ENCODE measurements at regions not wholly inside any gene's neighbourhood (a gene's known extent, or its start where the extent isn't known, plus 50 kb on each side); places are given as distances from the start of the nearest gene placed in this dataset.
A peak's percentile ranks its signal among the peaks of the same experiment; 100 is the strongest.

DNA sequence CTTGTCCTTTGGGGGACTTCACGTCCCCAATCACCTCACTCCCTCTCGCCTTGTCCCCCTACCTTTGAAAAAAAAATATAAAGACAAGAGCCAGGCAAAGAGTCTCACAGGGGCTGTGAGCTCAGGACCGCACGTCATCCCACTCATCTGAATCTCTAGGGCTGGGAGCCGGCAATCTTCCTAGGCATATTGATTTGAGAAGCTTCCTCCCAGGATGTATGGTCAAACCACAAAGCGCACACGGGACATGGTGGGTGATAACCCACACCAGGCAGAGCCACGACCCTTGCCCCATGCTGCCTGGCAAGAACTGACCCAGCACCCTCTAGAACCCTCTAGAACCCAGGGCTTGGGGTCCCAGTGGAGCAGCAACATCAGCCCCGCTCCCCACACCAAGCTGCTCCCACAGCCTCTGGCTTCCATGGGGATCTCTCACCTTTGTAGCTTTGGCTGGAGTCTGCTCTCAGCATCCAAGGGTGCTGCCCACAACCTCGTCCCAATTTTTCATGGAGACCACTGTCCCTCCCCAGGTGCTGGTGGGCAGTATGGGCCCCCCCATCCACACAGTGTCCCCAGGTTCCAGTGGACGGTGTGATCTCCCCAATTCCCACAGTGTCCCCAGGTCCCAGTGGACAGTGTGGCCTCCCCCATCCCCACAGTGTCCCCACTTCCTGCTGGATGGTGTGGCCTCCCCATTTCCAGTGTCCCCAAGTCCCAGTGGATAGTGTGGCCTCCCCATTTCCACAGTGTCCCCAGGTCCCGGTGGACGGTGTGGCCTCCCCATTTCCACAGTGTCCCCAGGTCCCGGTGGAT lies 85.2 kb upstream of the FGF3 start:
- peaks cover 11% of the 10 kb centered on the region for H3K4me1 ChIP-seq
- no peaks in the 10 kb centered on the region for H3K27me3 ChIP-seq
- H3K36me3 ChIP-seq (ENCODE audit: low read depth, missing control alignments): no peaks in the 10 kb centered on the region
- intact Hi-C loops (cut with DNase I; ENCODE audit: low total_unique reads): no loop called here
- DNase-seq: no peak
- H3K27ac ChIP-seq: no peak overlapping the region
- H3K9me3 ChIP-seq: no peaks in the 10 kb centered on the region
- H3K4me3 ChIP-seq: no peak overlapping the region
- WGBS, 2 donors: 75 to 89% methylated on average over 11 to 14 of the region's 14 CpGs
- no peak for TF ChIP-seq POLR2A (IDR thresholded peaks at IDR 0.05)
- TF ChIP-seq, protein P1, sequence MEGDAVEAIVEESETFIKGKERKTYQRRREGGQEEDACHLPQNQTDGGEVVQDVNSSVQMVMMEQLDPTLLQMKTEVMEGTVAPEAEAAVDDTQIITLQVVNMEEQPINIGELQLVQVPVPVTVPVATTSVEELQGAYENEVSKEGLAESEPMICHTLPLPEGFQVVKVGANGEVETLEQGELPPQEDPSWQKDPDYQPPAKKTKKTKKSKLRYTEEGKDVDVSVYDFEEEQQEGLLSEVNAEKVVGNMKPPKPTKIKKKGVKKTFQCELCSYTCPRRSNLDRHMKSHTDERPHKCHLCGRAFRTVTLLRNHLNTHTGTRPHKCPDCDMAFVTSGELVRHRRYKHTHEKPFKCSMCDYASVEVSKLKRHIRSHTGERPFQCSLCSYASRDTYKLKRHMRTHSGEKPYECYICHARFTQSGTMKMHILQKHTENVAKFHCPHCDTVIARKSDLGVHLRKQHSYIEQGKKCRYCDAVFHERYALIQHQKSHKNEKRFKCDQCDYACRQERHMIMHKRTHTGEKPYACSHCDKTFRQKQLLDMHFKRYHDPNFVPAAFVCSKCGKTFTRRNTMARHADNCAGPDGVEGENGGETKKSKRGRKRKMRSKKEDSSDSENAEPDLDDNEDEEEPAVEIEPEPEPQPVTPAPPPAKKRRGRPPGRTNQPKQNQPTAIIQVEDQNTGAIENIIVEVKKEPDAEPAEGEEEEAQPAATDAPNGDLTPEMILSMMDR (IDR thresholded peaks at IDR 0.05): no peak

DNA sequence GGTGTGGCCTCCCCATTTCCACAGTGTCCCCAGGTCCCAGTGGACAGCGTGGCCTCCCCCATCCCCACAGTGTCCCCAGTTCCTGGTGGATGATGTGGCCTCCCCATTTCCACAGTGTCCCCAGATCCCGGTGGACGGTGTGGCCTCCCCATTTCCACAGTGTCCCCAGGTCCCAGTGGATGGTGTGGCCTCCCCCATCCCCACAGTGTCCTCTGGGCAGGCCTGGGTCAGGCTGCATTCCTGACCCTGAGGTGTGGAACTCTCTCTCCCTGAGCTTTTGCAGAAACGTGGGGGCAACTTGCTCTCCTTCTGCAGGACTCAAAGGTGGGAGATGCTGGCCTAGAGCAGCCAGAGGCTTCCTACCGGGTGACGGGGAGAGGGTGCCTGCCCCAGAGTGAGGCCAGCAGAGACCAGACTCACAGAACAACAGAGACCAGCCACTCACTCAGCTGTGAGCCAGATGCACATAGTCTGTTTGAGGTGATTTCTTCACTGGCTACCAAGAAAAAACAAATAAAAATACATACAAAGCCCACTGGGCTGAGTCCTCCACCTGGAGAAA lies 85.8 kb upstream of the FGF3 start:
- Histone ChIP-seq H3K9me3 (no peaks in the 10 kb centered on the region), H3K36me3 (ENCODE audit: low read depth, missing control alignments) (no peaks in the 10 kb centered on the region), H3K27ac (no peak overlapping the region), H3K4me1 (peaks cover 16% of the 10 kb centered on the region), H3K27me3 (no peaks in the 10 kb centered on the region), H3K4me3 (no peak overlapping the region)
- DNase-seq: no peak
- WGBS, 2 donors: 60 to 84% methylated on average over 3 to 6 of the region's 6 CpGs
- no peak for TF ChIP-seq POLR2A (IDR thresholded peaks at IDR 0.05)
- TF ChIP-seq, protein P1 (IDR thresholded peaks at IDR 0.05): no peak
- intact Hi-C loops (cut with DNase I; ENCODE audit: low total_unique reads): no loop called here

DNA sequence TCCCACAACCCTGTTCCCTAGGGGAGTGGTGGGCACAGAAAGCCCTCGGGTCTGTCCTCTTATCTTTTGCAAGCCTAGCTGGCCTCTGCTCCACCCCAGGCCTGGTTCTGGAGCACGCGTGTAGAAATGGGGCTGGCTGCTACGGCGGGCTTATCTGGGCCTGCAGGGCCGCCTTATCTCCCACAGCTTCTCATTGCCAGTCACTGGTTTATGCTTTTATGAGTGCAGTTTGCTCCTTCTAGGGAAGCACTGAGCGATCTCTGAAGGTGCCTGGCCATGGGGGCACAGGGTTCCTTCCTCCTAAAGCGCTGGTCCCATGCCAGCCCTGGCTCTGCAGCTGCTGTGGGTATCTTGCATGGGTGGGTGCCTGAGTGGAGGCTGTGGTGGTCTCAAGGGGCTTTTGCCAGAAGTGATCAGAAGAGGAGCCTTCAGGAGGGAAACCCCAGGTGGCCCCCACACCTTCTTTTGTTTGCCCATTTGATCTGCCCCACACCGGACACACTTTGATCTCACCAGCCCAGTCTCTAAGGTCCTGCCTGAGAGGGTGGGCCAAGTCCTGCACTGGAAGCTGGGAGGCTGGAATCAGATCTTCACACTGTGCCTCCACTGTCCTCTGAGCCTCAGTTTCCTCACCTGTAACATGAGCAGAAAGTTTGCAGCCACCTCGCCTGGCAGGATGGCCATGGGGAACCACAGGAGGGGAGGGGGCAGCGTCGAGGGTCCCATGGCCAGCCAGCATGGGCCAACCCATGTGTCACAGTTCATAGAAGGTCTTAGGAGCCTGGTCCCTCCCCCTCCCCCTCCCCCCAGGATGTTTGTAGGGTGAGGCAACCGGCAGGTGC lies 86.6 kb upstream of the FGF3 start:
- peak; percentile 34 for DNase-seq
- 60 to 68% methylated on average over 4 to 13 of the region's 13 CpGs for WGBS, 2 donors
- Histone ChIP-seq H3K4me3 (no peak overlapping the region), H3K4me1 (peaks cover 16% of the 10 kb centered on the region), H3K9me3 (no peaks in the 10 kb centered on the region), H3K27ac (no peak overlapping the region), H3K36me3 (ENCODE audit: low read depth, missing control alignments) (no peaks in the 10 kb centered on the region), H3K27me3 (no peaks in the 10 kb centered on the region)
- TF ChIP-seq, protein P1 (IDR thresholded peaks at IDR 0.05): no peak
- TF ChIP-seq POLR2A (IDR thresholded peaks at IDR 0.05): no peak
- intact Hi-C loops (cut with DNase I; ENCODE audit: low total_unique reads): no loop called here

DNA sequence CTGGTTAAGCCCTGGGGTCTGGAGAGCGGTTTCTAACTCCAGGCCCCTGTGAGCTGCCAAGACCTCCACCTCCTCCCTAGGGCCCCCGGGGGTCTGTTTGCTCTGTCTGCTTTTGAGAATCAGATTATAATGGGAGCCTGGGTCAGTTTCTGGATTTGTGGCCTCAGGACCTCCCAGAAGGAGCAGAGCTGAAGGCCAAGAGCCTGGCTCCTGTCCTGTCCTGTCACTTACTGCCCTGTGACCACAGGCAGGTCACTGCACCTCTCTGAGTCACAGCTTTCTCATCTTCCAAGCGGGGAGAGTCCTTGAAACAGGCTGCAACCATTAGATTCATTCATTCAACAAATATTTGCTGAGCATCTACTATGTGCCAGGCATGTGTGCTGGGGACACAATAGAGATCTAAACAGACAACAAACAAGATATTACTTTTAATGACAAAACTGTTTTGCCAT lies 87.3 kb upstream of the FGF3 start:
- DNase-seq: no peak
- no peaks in the 10 kb centered on the region for H3K9me3 ChIP-seq
- TF ChIP-seq, protein P1 (IDR thresholded peaks at IDR 0.05): no peak
- no peak for TF ChIP-seq POLR2A (IDR thresholded peaks at IDR 0.05)
- H3K4me3 ChIP-seq: no peak overlapping the region
- peaks cover 16% of the 10 kb centered on the region for H3K4me1 ChIP-seq
- no peaks in the 10 kb centered on the region for H3K36me3 ChIP-seq (ENCODE audit: low read depth, missing control alignments)
- intact Hi-C loops (cut with DNase I; ENCODE audit: low total_unique reads): no loop called here
- H3K27ac ChIP-seq: no peak overlapping the region
- 81 to 100% methylated on average over 1 to 3 of the region's 3 CpGs for WGBS, 2 donors
- H3K27me3 ChIP-seq: no peaks in the 10 kb centered on the region

All from testis (tissue), 2 donors.